Upper lobe of right lung (tissue), 1 donor: ENCODE measurements at regions not wholly inside any gene's neighbourhood (a gene's known extent, or its start where the extent isn't known, plus 50 kb on each side); places are given as distances from the start of the nearest gene placed in this dataset.

Experiments used
- ATAC-seq: fragments of 200-7000 bp; cut with Tn5 transposase; one replicate; pipeline ENCODE4 v1.9.1; 2020; ENCODE audit warnings: mild to moderate bottlenecking, moderate library complexity
- DNase-seq: peaks from one replicate; pipeline ENCODE4 v3.0.0-alpha.2; 2020
- H3K27ac ChIP-seq: fragments of 200-600 bp; one replicate; pipeline ENCODE4 v1.8.0; 2022
- H3K27me3 ChIP-seq: fragments of 200-600 bp; one replicate; pipeline ENCODE4 v1.8.0; 2022; ENCODE audit warnings: mild to moderate bottlenecking
- H3K36me3 ChIP-seq: fragments of 200-600 bp; one replicate; pipeline ENCODE4 v1.8.0; 2022
- H3K4me1 ChIP-seq: fragments of 200-600 bp; one replicate; pipeline ENCODE4 v1.8.0; 2022
- H3K4me3 ChIP-seq: fragments of 200-600 bp; one replicate; pipeline ENCODE4 v1.8.0; 2022; ENCODE audit warnings: mild to moderate bottlenecking
- H3K9me3 ChIP-seq: fragments of 200-600 bp; one replicate; pipeline ENCODE4 v1.8.0; 2022
- CTCF ChIP-seq: fragments of 200-600 bp; IDR thresholded peaks from one replicate; pipeline ENCODE4 v1.8.0; 2022; ENCODE audit warnings: antibody characterized with exemption
- intact Hi-C: fragments of 100-400 bp; cut with DNase I; formaldehyde crosslinking; loops from one replicate; pipeline ENCODE4 v1.11.0; 2022
- donor health status: DM: no; HTN: yes; CAD: no; lungs with severe emphysema.

- intact Hi-C loops, result no loop called here
Measured at GRCh38 chr9:1907465-1907864, 107.7 kb upstream of the SMARCA2 start.

GRCh38 chr9:1909322-1909721 lies 105.8 kb upstream of the SMARCA2 start:
- DNase-seq (no peak), ATAC-seq (no peak)
- no peaks in the 10 kb centered on the region for H3K4me1 ChIP-seq
- no peaks in the 10 kb centered on the region for H3K27me3 ChIP-seq
- no peak overlapping the region for H3K27ac ChIP-seq
- H3K9me3 ChIP-seq, result no peaks in the 10 kb centered on the region
- no peaks in the 10 kb centered on the region for H3K36me3 ChIP-seq
- no peak overlapping the region for H3K4me3 ChIP-seq
- TF ChIP-seq CTCF, result no peak
- intact Hi-C loops, result no loop called here

More at GRCh38 chr9:1907465-1907864, 107.7 kb upstream of the SMARCA2 start:
- no peaks in the 10 kb centered on the region for H3K4me1 ChIP-seq
- no peak for TF ChIP-seq CTCF
- no peaks in the 10 kb centered on the region for H3K36me3 ChIP-seq
- H3K4me3 ChIP-seq, result no peak overlapping the region
- H3K9me3 ChIP-seq, result peaks cover 15% of the 10 kb centered on the region
- ATAC-seq (no peak), DNase-seq (no peak)
- H3K27ac ChIP-seq, result no peak overlapping the region
- no peaks in the 10 kb centered on the region for H3K27me3 ChIP-seq

- Histone ChIP-seq H3K4me3 (no peak overlapping the region), H3K36me3 (no peaks in the 10 kb centered on the region), H3K4me1 (no peaks in the 10 kb centered on the region), H3K27me3 (no peaks in the 10 kb centered on the region), H3K9me3 (no peaks in the 10 kb centered on the region), H3K27ac (no peak overlapping the region)
- TF ChIP-seq CTCF, result no peak
- intact Hi-C loops, result no loop called here
- DNase-seq (no peak), ATAC-seq (no peak)
Measured at GRCh38 chr9:1910269-1910811, 104.8 kb upstream of the SMARCA2 start.

GRCh38 chr9:1913631-1914330 lies 101.4 kb upstream of the SMARCA2 start:
- no peaks in the 10 kb centered on the region for H3K4me1 ChIP-seq
- H3K27ac ChIP-seq, result no peak overlapping the region
- no peak overlapping the region for H3K4me3 ChIP-seq
- TF ChIP-seq CTCF, result no peak
- no peaks in the 10 kb centered on the region for H3K9me3 ChIP-seq
- intact Hi-C loops, result no loop called here
- no peak for ATAC-seq
- H3K27me3 ChIP-seq, result no peaks in the 10 kb centered on the region
- H3K36me3 ChIP-seq, result no peaks in the 10 kb centered on the region
- no peak for DNase-seq

- Histone ChIP-seq H3K9me3 (no peaks in the 10 kb centered on the region), H3K27ac (no peak overlapping the region), H3K36me3 (no peaks in the 10 kb centered on the region), H3K27me3 (no peaks in the 10 kb centered on the region), H3K4me3 (no peak overlapping the region), H3K4me1 (no peaks in the 10 kb centered on the region)
- intact Hi-C loops, result no loop called here
- no peak for TF ChIP-seq CTCF
- ATAC-seq (no peak), DNase-seq (no peak)
Measured at GRCh38 chr9:1916095-1916494, 99.1 kb upstream of the SMARCA2 start.

GRCh38 chr9:1916655-1917054 lies 98.5 kb upstream of the SMARCA2 start:
- ATAC-seq, result no peak
- no peak for DNase-seq
- no peaks in the 10 kb centered on the region for H3K36me3 ChIP-seq
- no peaks in the 10 kb centered on the region for H3K9me3 ChIP-seq
- no peaks in the 10 kb centered on the region for H3K4me1 ChIP-seq
- H3K27ac ChIP-seq, result no peak overlapping the region
- peak overlapping the region; percentile 4 for H3K4me3 ChIP-seq
- no peak for TF ChIP-seq CTCF
- no peaks in the 10 kb centered on the region for H3K27me3 ChIP-seq
- intact Hi-C loops, result no loop called here
